D721Med (cell line): ENCODE measurements at regions not wholly inside any gene's neighbourhood (a gene's known extent, or its start where the extent isn't known, plus 50 kb on each side); places are given as distances from the start of the nearest gene placed in this dataset.

ENCODE experiments used
- DNase-seq: peaks from one replicate; pipeline ENCODE4 v3.0.0; 2011; ENCODE audit warnings: low spot score; ENCODE audit not compliant: insufficient read length
- FAIRE-seq: peaks from 2 replicates; lab custom pipeline; 2011; peaks lifted over from hg19 to GRCh38; lab: Jason Lieb, UNC
- CTCF ChIP-seq: IDR thresholded peaks from 2 replicates; pipeline ENCODE4 v1.5.1; 2012; ENCODE audit warnings: mild to moderate bottlenecking, control low read depth; ENCODE audit not compliant: insufficient read depth; ENCODE audit errors: missing control alignments

- DNase-seq: no peak
- FAIRE-seq: no peak
- TF ChIP-seq CTCF: no peak
These were observed 466.7 kb upstream of the PKN2 start for GRCh38 chr1:88217386-88217785.

GRCh38 chr1:88219521-88219920, 464.6 kb upstream of the PKN2 start:
- DNase-seq (no peak), FAIRE-seq (no peak)
- no peak for TF ChIP-seq CTCF

GRCh38 chr1:88221411-88221810, 462.7 kb upstream of the PKN2 start:
- TF ChIP-seq CTCF: no peak
- DNase-seq (no peak), FAIRE-seq (no peak)

GRCh38 chr1:88224906-88225305, 459.2 kb upstream of the PKN2 start:
- DNase-seq (no peak), FAIRE-seq (no peak)
- no peak for TF ChIP-seq CTCF

- no peak for DNase-seq
- TF ChIP-seq CTCF: no peak
- FAIRE-seq: no peak
These were observed 456.0 kb upstream of the PKN2 start for GRCh38 chr1:88228114-88228513.

- no peak for FAIRE-seq
- no peak for TF ChIP-seq CTCF
- DNase-seq: no peak
These were observed 453.9 kb upstream of the PKN2 start for GRCh38 chr1:88230126-88230525.

GRCh38 chr1:88237058-88237457, 447.0 kb upstream of the PKN2 start:
- DNase-seq (no peak), FAIRE-seq (no peak)
- no peak for TF ChIP-seq CTCF
